ENCODE measurements at regions not wholly inside any gene's neighbourhood (a gene's known extent, or its start where the extent isn't known, plus 50 kb on each side); places are given as distances from the start of the nearest gene placed in this dataset.
A peak's percentile ranks its signal among the peaks of the same experiment; 100 is the strongest.

GRCh38 chr18:10234281-10234680 lies 220.2 kb upstream of the APCDD1 start:
- TF ChIP-seq CTCF (IDR thresholded peaks at IDR 0.05), result no peak

DNA sequence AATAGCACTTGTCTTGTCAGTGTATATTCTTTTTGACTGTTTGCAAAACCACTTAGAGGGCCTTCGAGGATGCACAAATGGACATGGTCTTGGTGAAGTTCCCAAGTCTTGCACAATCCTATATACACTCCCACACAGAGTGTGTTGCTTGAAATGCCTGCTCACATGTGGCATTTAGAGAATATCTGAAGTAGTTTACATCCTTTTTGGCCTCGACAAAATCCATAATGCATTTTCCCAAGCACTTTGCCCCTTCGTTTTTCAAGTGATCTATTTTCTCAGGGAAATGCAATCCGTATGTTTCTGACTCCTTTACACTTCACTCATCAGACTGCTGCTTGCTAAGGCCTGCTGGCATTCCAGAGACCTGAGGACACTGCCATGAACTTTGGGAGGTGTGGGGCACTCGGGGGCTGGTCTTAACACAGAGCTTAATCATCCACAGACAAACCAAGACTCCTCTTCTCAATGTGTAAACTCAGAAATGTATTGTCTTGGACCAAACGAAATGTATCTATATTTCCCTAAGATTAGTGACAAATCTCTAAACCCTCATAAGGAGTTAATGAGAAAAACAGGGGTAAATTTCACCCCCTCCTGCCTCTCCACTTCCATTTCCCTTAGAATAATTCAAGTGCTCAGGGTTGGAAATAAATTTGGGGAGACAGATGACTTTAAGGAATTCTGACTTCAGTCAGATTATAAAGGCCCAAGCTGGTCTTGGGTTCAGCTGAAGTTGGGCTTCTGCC lies 219.3 kb upstream of the APCDD1 start:
- TF ChIP-seq CTCF (IDR thresholded peaks at IDR 0.05), result no peak
- 49 to 57% (median 54%) methylated on average over 6 of the region's 6 CpGs for WGBS, 3 donors
- H3K27ac ChIP-seq, result no peak overlapping the region

More at GRCh38 chr18:10234281-10234680, 220.2 kb upstream of the APCDD1 start:
- ATAC-seq, result no peak
- Histone ChIP-seq H3K9me3 (no peaks in the 10 kb centered on the region), H3K27ac (no peak overlapping the region), H3K36me3 (ENCODE audit: insufficient read depth in 1 of 2, low read depth in 1 of 2) (no peaks in the 10 kb centered on the region), H3K27me3 (ENCODE audit: insufficient read depth in 3 of 3, low read length in 2 of 3) (no peaks in the 10 kb centered on the region), H3K4me3 (no peak overlapping the region), H3K4me1 (no peaks in the 10 kb centered on the region)
- intact Hi-C loops (cut with DNase I), result no loop called here
- DNase-seq, result no peak
- 91 to 96% (median 91%) methylated on average over 5 of the region's 5 CpGs for WGBS, 3 donors

GRCh38 chr18:10235661-10235952 lies 218.8 kb upstream of the APCDD1 start:
- H3K27ac ChIP-seq, result no peak overlapping the region
- intact Hi-C loops (cut with DNase I), result no loop called here
- no peaks in the 10 kb centered on the region for H3K9me3 ChIP-seq
- DNase-seq (no peak), ATAC-seq (no peak)
- H3K36me3 ChIP-seq (ENCODE audit: insufficient read depth in 1 of 2, low read depth in 1 of 2), result no peaks in the 10 kb centered on the region
- no peaks in the 10 kb centered on the region for H3K4me1 ChIP-seq
- H3K4me3 ChIP-seq, result no peak overlapping the region
- 85 to 92% (median 91%) methylated on average over 2 of the region's 2 CpGs for WGBS, 3 donors
- H3K27me3 ChIP-seq (ENCODE audit: insufficient read depth in 3 of 3, low read length in 2 of 3), result no peaks in the 10 kb centered on the region
- TF ChIP-seq CTCF (IDR thresholded peaks at IDR 0.05), result no peak

More for the DNA sequence above, 219.3 kb upstream of the APCDD1 start:
- Histone ChIP-seq H3K4me1 (no peaks in the 10 kb centered on the region), H3K36me3 (ENCODE audit: insufficient read depth in 1 of 2, low read depth in 1 of 2) (no peaks in the 10 kb centered on the region), H3K4me3 (no peak overlapping the region), H3K9me3 (no peaks in the 10 kb centered on the region), H3K27me3 (ENCODE audit: insufficient read depth in 3 of 3, low read length in 2 of 3) (no peaks in the 10 kb centered on the region)
- intact Hi-C loops (cut with DNase I), result no loop called here
- ATAC-seq (peak in 1 of 4 donors; percentile 43), DNase-seq (no peak)

GRCh38 chr18:10239103-10239502 lies 215.3 kb upstream of the APCDD1 start:
- 50% methylated on average over 11 of the region's 11 CpGs for WGBS, 3 donors
- Histone ChIP-seq H3K9me3 (no peaks in the 10 kb centered on the region), H3K27ac (no peak overlapping the region), H3K4me1 (no peaks in the 10 kb centered on the region), H3K27me3 (ENCODE audit: insufficient read depth in 3 of 3, low read length in 2 of 3) (no peaks in the 10 kb centered on the region), H3K36me3 (ENCODE audit: insufficient read depth in 1 of 2, low read depth in 1 of 2) (no peaks in the 10 kb centered on the region), H3K4me3 (no peak overlapping the region)
- DNase-seq (peak in 1 of 2 donors; percentile 44), ATAC-seq (no peak)
- TF ChIP-seq CTCF (IDR thresholded peaks at IDR 0.05), result no peak
- intact Hi-C loops (cut with DNase I), result no loop called here

Measured in psoas muscle (tissue), 7 donors.